ENCODE measurements at regions not wholly inside any gene's neighbourhood (a gene's known extent, or its start where the extent isn't known, plus 50 kb on each side); places are given as distances from the start of the nearest gene placed in this dataset.

DNA sequence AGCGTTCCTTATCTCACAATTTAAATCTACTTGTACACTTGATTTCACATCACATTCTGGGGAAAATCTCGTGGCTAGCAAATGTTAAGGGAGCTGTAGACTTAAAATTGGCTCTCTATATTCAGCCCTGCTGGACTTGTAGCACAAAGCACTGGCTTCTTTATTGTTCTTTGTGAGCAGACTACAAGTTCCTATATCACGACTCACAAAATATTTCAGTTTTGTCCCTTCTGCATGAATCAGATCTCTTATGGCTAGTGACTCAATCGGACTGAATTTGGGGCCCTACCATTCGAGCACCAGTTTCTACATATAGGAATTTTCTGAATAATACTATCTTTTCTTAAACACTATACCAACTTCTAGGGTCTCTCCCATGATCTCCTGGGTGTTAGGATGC, 390.1 kb downstream of the ADAM29 start:
- no peak for TF ChIP-seq POU6F1 (CRISPR knock-in tag; IDR thresholded peaks at IDR 0.05; ENCODE audit: borderline replicate concordance, low read depth)
- no peak for TF ChIP-seq ZFP30 (CRISPR knock-in tag; IDR thresholded peaks at IDR 0.05)
- TF ChIP-seq PATZ1 (CRISPR knock-in tag; IDR thresholded peaks at IDR 0.05; ENCODE audit: borderline replicate concordance): no peak
- no peak for TF ChIP-seq ARNTL (CRISPR knock-in tag; IDR thresholded peaks at IDR 0.05; ENCODE audit: borderline replicate concordance, low read depth)
- TF ChIP-seq RARB (CRISPR knock-in tag; IDR thresholded peaks at IDR 0.05): no peak
- no peak for TF ChIP-seq OSR1 (CRISPR knock-in tag; IDR thresholded peaks at IDR 0.05)
- TF ChIP-seq, protein P1, sequence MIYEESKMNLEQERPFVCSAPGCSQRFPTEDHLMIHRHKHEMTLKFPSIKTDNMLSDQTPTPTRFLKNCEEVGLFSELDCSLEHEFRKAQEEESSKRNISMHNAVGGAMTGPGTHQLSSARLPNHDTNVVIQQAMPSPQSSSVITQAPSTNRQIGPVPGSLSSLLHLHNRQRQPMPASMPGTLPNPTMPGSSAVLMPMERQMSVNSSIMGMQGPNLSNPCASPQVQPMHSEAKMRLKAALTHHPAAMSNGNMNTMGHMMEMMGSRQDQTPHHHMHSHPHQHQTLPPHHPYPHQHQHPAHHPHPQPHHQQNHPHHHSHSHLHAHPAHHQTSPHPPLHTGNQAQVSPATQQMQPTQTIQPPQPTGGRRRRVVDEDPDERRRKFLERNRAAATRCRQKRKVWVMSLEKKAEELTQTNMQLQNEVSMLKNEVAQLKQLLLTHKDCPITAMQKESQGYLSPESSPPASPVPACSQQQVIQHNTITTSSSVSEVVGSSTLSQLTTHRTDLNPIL (CRISPR knock-in tag; IDR thresholded peaks at IDR 0.05; ENCODE audit: low read depth): no peak
- no peak for TF ChIP-seq ISL1 (CRISPR knock-in tag; IDR thresholded peaks at IDR 0.05)
- TF ChIP-seq ZFP3 (CRISPR knock-in tag; IDR thresholded peaks at IDR 0.05): no peak
- TF ChIP-seq ZNF8 (CRISPR knock-in tag; IDR thresholded peaks at IDR 0.05): no peak
